CD4-positive, CD25-positive, alpha-beta regulatory T cell (primary cell): ENCODE measurements at regions not wholly inside any gene's neighbourhood (a gene's known extent, or its start where the extent isn't known, plus 50 kb on each side); places are given as distances from the start of the nearest gene placed in this dataset.

Source experiments
- ATAC-seq, 2 donors: fragments of 150-1000 bp; cut with Tn5 transposase; one replicate each; pipeline ENCODE4 v1.10.0; 2021; ENCODE audit warnings: low read depth in 2 of 2, moderate number of reproducible peaks in 2 of 2, moderate library complexity in 1 of 2
- DNase-seq, 3 donors: peaks; one replicate each; pipeline versions ENCODE4 v3.0.0 to v3.0.0-alpha.2; 2012 to 2022; ENCODE audit warnings: mixed read lengths in 1 of 3
- H3K27ac ChIP-seq: one replicate; pipeline ENCODE4 v1.7.0; 2013; ENCODE audit warnings: mild to moderate bottlenecking, low read length; ENCODE audit not compliant: insufficient read depth, poor library complexity, severe bottlenecking
- H3K27me3 ChIP-seq: one replicate; pipeline ENCODE4 v1.7.0; 2013; ENCODE audit warnings: low read length; ENCODE audit not compliant: control insufficient read depth, insufficient read depth
- H3K36me3 ChIP-seq: one replicate; pipeline ENCODE4 v1.7.0; 2013; ENCODE audit warnings: mild to moderate bottlenecking, low read length, moderate library complexity; ENCODE audit not compliant: control insufficient read depth, insufficient read depth
- H3K4me1 ChIP-seq: 2 replicates; pipeline ENCODE4 v1.7.0; 2013; ENCODE audit warnings: mild to moderate bottlenecking, low read length; ENCODE audit not compliant: insufficient read depth, control insufficient read depth, poor library complexity, severe bottlenecking
- H3K4me3 ChIP-seq: one replicate; pipeline ENCODE4 v1.7.0; 2013; ENCODE audit warnings: low read depth, mild to moderate bottlenecking, low read length, moderate library complexity
- H3K9me3 ChIP-seq, 2 experiments: 1 replicate in 1 of 2; 2 replicates in 1 of 2; pipeline ENCODE4 v1.7.0; 2013; ENCODE audit warnings: low read length in 2 of 2, mild to moderate bottlenecking in 1 of 2, moderate library complexity in 1 of 2; ENCODE audit not compliant: control insufficient read depth in 2 of 2
- H3K27ac Mint-ChIP-seq, 3 donors: one replicate each; pipeline ENCODE4 v1.8.0; 2020 to 2022; ENCODE audit warnings: mild to moderate bottlenecking in 3 of 3, mixed read lengths in 3 of 3, moderate library complexity in 2 of 3
- H3K27me3 Mint-ChIP-seq: one replicate; pipeline ENCODE4 v1.8.0; 2022; ENCODE audit warnings: mild to moderate bottlenecking, mixed read lengths
- H3K36me3 Mint-ChIP-seq: one replicate; pipeline ENCODE4 v1.8.0; 2020; ENCODE audit warnings: mixed read lengths
- H3K4me1 Mint-ChIP-seq, 4 donors: one replicate each; pipeline ENCODE4 v1.8.0; 2020 to 2022; ENCODE audit warnings: mixed read lengths in 4 of 4, mild to moderate bottlenecking in 1 of 4
- H3K4me3 Mint-ChIP-seq, 4 donors: one replicate each; pipeline ENCODE4 v1.8.0; 2020 to 2022; ENCODE audit warnings: mild to moderate bottlenecking in 4 of 4, mixed read lengths in 4 of 4, moderate library complexity in 3 of 4
- H3K9me3 Mint-ChIP-seq, 7 donors: one replicate each; pipeline ENCODE4 v1.8.0; 2020 to 2022; ENCODE audit warnings: mixed read lengths in 7 of 7, mild to moderate bottlenecking in 3 of 7, moderate library complexity in 2 of 7

DNA sequence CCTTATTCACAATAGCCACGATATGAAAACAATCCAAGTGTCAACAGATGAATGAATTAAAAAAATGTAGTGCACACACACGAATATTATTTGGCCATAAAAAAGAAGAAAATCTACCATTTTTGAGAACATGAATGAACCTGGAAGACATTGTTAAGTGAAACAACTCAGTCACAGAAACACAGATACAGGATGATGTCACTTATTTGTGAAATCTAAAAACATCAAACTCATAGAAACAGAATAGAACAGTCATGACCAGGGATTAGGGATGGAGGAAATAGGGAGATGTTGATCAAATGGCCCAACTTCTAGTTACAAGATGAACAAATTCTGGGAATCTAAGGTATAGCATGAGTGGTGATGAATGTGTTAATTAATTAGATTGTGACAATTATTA lies 72.3 kb downstream of the MACIR start:
- H3K27me3 ChIP-seq, result peaks cover 31% of the 10 kb centered on the region
- DNase-seq (no peak), ATAC-seq (no peak)
- no peaks in the 10 kb centered on the region for H3K4me1 ChIP-seq
- no peaks in the 10 kb centered on the region for H3K36me3 Mint-ChIP-seq
- no peaks in the 10 kb centered on the region for H3K9me3 ChIP-seq
- H3K9me3 Mint-ChIP-seq, result peaks cover 0 to 2% (median 0%) of the 10 kb centered on the region in 7 donors
- no peak overlapping the region for H3K27ac Mint-ChIP-seq
- no peaks in the 10 kb centered on the region for H3K4me1 Mint-ChIP-seq
- no peak overlapping the region for H3K4me3 ChIP-seq
- H3K36me3 ChIP-seq, result no peaks in the 10 kb centered on the region
- peaks cover 14% of the 10 kb centered on the region for H3K27me3 Mint-ChIP-seq
- no peak overlapping the region for H3K27ac ChIP-seq
- H3K4me3 Mint-ChIP-seq, result no peak overlapping the region
